ENCODE measurements at regions not wholly inside any gene's neighbourhood (a gene's known extent, or its start where the extent isn't known, plus 50 kb on each side); places are given as distances from the start of the nearest gene placed in this dataset.
"Not testable (repeated sequence)": the region's sequence is repeated elsewhere in the genome, so short reads cannot be mapped to it uniquely, and the experiment has no call there.

DNA sequence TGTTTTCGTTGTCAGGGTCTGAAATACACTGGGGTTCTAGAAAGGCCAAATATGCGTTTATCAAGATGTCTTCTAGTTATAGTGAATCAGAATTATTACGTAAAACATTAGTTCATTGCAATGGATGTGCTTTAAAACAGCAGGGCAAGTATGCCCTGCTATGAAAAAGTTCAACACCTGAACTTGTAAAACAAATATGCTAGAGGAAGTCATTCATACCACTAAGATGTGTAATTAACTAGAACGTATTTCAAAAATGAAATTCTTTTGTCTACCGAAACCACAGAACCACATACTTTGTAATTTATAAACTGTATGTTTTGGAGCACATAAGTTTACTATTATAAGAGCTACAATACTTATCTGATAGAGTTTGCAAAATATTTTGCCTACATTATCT is 266.2 kb downstream of the KCTD12 start:
- no peak for DNase-seq (ENCODE audit: low spot score)

DNA sequence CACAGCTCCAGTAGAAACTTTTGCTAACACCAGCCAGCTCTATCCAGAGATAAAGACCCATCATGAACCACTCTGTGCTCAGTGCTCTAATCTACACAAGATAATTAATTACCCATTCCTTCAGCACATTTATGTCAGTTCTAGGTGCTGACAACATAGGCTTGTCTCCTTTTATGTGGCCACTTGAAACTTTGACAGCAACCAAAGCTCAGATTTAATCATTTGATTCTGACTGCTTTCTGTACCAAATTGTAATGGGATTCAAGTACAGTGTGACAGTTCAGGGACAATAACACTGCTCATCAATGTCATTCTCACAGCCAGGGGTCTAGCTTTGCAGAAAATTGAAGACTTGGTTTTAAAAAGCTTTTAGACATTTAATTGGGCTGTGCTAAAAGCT is 266.6 kb downstream of the KCTD12 start:
- no peak for DNase-seq (ENCODE audit: low spot score)

DNA sequence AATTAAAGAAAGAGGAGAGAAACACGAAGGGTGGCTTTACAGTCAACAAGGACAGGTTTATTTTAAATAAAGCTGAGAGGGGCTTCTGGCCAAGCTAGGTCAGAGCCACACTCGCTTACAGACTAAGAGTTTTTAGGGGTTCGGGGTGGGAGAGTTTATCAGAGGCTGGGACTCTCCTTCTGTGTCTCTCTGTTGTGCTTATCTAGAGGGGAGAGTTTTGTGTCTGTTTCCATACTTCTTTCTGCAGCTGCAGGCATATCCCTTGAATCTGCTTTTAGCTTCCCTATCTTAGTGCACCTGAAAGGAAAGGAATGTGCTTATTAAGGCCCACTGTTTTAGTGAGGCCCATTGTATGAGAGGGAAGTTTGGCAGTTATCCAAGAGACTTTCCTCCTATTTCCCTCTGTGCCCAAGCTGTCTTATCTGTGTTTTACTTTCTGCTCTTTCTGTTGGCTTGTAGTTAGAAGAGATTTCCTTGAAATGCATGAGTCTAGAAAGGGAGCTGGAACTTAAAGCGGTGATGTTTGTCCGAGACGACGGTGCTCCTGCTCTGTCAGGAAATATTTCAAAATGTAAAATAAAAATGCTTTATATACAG is 275.3 kb downstream of the KCTD12 start:
- DNase-seq (ENCODE audit: low spot score), result peak; percentile 8

DNA sequence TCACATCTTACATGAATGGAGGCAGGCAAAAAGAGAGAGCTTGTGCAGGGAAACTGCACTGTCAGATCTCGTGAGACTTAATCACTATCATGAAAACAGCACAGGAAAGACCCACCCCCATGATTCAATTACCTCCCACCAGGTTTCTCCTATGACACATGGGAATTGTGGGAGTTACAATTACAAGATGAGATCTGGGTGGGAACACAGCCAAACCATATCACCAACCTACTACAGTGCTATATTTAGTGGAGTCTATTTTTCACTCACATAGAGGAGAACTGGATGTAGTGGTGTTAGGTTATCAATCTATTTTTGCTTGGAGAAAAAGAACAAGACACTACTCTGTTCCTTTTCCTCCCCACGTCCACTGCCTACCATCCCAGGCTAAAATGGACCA is 276.6 kb downstream of the KCTD12 start:
- DNase-seq (ENCODE audit: low spot score), result no peak

DNA sequence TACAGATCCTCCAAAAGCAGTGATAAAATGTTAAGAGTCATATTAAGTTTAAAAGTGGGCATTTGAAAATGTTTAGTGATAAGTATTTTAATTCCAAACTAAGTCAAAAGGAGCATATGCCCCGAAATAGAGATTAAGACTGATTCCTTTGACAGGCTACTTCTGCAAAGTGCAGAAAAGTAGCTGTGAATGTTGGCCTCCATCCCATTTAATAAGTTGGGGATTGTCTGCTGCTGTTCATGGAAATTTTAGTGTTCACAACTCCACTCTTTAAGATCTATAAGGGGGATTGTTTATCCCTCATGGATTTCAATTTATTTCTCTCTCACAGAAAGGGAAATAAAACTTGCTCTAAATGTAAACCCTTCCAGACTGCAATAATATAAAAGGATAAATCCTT is 278.3 kb downstream of the KCTD12 start:
- no peak for DNase-seq (ENCODE audit: low spot score)

DNA sequence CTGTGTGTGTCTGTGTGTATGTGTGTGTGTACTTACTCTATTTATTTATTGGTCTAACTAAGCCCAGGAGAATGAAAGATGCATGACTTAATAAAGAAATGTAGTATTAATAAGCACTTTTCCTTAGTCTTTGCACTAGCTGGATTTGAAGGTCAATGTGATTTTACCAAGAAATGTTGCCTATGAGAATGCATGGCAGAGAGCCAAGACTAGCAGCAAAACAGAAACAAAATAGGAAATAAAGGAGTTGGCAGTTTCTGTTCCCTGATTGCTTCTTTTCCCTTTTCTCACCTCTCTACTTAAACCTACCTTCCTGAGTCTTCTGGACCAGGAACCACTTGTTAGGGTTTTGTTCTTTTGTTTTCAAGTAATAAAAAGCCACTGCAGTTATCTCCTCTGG is 286.1 kb downstream of the KCTD12 start:
- DNase-seq (ENCODE audit: low spot score), result no peak

DNA sequence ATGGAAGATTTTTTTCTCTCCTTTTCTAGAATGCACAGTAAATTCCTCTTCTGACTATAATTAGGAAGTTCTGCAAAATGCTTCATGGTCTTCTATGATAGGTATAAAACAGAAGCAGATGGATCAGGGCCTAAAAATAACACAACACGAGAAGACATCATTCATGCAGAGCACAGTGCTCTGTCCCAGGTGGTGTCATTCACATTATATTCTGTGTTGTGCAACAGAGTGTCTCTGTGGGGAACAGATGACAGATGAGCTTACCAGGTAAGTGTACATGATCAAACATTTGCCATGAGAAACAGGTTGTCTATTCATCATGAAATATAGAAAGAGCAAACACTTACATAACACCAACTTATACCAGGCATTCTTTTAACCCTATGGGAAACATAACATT is 288.3 kb downstream of the KCTD12 start:
- no peak for DNase-seq (ENCODE audit: low spot score)

DNA sequence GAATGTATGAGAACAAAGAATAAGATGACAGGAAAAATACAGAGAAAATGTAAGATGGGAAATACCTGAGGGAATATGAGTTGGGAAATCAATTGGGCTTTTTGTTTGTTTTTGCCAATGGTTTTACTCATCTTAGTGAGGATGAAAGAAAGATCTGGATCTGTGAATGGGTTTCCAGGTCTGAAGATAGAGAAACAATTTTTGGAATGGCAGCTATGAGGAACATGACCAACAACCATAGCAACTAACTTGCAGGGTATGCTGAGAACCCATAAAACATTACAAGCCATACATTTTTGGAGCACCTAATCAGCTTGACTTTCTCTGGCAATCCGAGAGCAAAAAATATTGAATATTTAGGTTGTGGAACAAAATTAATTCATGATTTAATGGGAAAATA is 290.0 kb downstream of the KCTD12 start:
- no peak for DNase-seq (ENCODE audit: low spot score)

DNA sequence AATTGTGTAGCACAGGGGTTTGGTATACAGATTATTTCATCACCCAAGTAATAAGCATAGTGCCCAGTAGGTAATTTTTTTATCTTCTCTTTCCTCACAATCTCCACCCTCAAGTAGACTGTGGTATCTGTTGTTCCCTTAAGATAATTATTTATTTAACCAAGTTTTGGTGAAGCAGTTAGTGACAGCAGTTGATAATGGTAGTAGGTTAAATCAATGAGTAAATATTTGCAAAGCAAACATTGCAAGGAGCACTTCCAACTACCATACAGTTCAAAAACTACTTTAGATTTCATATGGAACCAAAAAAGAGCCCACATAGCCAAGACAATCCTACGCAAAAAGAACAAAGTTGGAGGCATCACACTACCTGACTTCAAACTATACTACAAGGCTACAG is 291.8 kb downstream of the KCTD12 start:
- DNase-seq (ENCODE audit: low spot score), result no peak

DNA sequence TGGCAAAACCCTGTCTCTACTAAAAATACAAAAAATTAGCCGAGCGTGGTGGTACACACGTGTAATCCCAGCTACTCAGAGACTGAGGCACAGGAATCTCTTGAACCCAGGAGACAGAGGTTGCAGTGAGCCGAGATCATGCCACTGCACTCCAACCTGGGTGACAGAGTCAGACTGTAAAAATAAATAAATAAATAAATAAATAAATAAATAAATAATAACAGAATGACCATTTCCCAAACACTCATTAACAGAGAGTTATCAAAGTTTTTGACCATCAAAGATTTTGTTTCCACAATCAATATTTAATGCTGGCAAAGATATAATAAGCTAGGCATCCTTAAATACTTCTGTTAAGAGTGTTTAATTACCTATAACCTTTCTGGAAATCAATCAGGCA is 299.4 kb downstream of the KCTD12 start:
- no peak for DNase-seq (ENCODE audit: low spot score)

DNA sequence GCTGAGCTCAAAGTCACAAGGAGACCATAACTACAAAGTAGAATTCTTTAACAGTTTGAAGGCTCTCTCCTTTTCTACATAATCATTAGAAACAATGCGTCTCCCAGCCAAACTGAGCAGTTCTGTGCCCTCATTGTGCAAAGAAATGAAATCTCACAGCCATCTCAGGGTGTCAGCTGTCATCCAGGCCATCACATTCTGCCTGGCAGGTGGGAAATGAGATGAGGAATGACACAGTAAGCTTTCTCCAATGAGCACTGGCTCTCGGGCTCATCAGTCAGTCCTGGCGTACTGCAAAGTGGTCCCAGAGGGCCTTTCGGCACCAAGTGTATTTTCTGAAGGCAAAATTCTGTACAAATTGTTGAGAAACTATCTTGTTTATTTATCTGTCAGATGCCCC is 306.5 kb downstream of the KCTD12 start:
- DNase-seq (ENCODE audit: low spot score), result no peak

DNA sequence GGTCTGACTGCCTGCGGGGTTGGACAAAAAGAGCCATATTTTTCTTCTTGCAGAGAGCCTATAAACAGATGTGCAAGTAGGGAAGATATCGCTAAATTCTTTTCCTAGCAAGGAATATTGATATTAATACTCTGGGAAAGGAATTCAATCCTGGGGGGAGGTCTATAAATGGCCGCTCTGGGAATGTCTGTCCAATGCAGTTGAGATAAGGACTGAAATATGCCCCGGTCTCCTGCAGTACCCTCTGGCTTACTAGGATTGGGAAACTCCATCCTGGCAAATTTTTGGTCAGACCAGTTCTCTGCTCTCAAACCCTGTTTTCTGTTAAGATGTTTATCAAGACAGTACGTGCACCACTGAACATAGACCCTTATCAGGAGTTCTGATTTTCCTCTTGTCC is 310.6 kb downstream of the KCTD12 start:
- DNase-seq (ENCODE audit: low spot score), result not testable (repeated sequence)

DNA sequence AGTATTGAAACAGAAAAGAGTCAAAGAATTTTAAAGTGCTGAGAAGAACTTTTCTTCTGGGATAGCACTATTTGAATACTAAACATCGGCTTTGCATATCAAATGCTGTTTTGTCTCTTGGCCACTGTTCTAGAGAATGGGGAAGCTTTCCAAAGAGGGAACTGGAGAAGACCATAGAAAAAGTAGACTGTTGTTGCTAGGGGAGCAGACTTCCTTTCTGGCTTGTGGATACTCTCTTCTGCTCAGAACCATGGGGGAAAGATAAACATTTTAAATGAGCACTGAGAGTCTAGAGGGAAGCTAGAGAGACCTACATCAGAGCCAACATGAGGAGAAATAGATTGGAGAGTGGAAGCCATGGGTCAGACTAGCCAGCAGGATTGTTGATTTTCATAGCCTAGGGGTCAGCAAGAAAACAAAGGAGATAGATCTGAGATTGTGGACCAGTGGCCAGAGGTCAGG is 315.7 kb downstream of the KCTD12 start:
- DNase-seq (ENCODE audit: low spot score), result no peak

DNA sequence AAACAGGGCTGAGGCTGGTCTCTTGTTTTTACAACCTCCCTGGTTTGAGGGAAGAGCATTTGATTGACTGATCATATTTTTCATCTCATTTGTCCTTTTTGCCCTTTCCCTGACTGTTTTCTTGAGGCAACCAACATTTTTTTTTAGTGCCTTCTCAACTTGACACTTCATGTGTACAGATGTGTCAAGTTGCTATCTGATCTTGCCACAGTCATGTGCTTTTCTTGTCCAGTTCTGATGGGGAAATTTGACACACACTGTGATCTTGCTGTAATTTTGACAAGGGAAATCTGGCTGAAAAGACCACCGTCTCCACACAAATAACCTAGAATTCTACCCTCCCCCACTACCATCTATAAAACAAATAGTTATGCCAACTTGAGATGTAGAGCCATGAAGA is 329.6 kb downstream of the KCTD12 start:
- no peak for DNase-seq (ENCODE audit: low spot score)

DNA sequence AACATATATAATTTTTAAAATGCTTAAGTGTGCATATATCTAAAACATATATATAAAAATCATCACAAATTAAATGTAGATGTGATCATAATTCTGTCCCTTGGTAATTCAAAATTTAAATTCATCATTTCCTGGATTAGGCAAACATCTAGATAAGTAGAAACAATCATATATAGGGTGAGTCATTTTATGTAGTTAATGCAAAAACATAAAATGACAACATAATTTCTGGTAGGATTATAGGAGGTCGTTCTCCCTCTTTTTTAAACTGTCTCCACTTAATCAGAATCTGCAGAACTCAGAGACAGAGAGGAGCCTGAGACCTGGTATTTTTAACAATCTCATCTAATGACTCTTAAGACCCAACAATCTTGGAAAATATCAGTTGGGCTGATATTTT is 333.4 kb downstream of the KCTD12 start:
- DNase-seq (ENCODE audit: low spot score), result no peak

DNA sequence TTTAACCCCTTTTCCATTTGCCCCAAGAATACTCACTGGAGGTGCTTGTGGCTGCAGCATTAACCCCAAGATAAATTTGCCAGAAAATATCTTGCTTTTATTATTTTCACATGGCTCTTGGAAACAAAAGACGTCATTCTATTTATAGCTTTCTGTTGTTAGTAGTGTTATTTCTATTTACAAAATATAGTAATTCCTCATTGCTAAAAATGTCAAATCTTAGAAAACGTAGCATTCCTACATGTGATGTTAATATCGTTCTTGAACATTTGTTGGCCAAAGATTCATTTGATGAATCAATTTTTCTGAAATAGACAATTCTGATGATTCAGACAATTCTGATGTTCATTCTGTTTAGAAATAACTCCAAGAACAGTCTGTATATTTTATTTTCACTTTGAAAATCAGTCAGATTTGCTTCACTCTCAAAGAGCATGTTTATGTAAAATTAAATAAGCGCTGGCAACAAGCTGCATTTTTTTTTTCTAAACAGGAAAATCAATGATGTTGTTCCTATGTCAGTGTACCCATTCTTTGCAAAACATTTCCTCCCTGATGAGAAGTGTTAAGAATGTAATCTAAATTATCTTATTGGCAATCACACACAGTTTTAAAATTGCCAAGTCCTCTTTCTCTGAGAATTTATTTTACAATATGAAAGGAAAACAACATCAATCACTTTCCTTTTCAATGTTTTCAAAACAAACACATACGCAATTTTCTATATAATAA is 334.0 kb downstream of the KCTD12 start:
- no peak for DNase-seq (ENCODE audit: low spot score)

DNA sequence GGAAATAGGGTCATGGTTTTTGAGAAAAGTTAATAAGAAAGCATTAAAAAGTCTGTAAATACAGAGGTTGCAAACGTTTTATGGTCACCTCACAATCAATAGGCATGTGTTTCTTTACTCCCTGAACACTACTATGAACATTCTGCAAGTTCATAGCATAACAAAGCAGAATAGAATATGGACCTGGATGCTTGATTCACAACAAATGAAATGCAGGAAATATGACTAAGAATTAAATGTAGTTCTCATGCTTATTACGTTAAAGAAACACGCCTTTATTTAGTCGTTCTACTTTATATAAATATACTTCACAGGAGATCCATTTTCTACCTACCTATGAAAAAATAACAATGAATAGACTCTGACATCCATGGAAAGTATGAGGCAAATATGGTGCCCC is 344.0 kb downstream of the KCTD12 start:
- DNase-seq (ENCODE audit: low spot score), result no peak

DNA sequence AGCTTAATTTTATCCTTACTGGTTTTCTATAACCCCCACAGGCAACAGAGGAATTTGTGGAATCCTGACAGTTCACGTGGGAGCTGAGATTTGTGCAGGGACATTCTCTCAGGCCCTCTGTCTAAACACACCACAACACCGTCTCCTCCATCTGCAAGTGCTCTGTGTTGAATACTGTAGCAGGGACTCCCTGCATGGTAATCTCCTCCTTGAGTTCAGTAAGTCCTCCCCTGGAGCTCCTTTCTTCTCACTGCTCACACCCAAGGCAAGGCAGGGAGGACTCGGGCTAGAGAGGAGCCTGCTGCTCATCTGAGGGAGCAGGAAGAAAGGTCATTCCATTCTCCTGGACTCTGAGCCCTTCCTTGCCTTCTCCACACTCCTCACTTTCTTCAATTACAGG is 348.2 kb downstream of the KCTD12 start:
- no peak for DNase-seq (ENCODE audit: low spot score)

DNA sequence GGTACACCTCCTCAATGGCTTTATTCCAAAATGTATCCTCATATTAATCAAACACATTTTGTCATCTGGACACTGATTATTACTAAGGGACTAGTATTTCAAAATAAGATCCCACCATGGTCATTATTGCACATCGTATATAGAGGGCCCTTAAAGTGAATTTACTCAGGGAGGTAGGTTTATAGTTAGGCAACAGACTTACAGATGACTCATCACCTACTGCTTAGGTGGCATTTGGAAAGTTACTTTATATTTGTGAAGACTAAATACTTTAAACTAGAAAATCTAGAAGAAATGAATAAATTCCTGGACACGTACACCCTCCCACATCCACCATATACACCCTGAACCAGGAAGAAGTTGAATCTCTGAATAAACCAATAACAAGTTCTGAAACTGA is 353.0 kb downstream of the KCTD12 start:
- no peak for DNase-seq (ENCODE audit: low spot score)

DNA sequence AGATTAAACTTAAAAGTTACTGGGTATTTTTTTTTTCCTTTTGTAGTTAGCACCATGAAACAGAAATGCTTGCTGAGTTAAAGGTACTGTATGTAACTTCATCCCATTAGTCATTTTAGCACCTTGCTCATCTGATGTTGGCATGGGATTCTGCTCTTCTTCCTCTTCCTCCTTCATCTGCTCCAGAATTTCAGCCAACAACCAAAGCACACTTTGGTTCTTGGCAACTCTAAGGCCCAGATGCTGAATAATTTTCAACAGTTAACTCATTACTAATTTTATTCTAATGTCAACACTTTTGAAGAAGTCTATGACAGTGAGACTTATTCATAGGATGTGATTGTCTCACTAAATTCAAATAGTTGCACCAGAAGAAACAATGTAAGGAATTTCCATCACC is 359.2 kb downstream of the KCTD12 start:
- no peak for DNase-seq (ENCODE audit: low spot score)

DNA sequence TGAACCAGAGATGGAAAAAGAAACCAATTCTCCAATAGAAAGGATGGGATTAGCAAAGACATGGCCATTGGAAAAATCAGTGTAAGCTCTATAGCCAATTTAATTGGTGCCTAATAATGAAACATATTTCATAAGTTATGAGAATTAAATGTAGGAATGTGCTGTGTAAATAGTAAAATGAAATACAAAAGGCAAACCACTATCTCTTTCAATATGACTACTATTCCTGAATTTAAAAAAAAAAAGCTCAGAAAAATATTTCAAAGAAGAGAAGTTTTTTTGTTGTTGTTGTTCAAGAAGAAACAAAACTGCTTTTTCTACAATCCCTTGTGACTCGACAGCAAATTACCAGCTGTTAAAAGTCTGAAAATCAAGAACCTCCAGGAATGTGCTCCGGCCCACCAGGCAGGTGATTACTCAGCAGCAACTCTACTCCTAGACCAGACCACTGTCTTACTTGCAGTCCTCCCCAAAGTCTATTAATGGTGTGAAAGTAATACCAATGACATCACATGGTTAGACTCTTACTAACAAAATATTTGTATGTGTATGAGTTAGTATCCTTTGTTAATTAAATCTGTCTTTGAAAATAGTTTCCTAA is 362.4 kb downstream of the KCTD12 start:
- no peak for DNase-seq (ENCODE audit: low spot score)

DNA sequence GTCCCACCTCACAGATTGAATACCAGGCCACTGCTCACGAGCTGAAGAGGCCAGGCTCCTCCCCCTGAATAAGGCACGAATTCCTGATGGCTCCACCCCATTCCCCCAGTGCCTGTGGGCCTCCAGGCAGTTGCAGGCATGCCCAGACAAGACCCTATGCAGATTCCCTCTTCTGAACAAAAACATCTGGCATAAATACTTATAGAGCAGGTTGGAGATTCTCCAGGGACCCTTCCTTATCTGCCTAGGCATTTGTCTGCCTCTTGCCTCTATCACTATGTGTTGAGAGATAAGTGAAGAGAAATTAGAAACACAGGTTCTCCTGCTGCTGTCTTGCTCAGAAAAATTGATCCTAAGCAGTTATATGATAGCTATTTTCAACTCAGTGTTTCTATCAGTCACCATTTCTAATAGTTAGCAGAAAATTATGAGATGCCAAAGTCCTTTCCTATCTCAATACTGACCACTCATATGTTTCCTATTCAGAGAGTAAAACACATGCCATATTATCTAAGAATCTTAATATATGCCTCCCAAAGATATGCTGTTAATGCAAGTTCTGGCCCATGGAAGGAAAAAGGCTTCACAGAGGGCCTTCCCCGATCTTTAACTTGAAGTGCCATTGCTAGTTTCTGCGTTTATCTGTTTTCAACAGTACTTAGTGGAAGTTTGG is 364.0 kb downstream of the KCTD12 start:
- no peak for DNase-seq (ENCODE audit: low spot score)

DNA sequence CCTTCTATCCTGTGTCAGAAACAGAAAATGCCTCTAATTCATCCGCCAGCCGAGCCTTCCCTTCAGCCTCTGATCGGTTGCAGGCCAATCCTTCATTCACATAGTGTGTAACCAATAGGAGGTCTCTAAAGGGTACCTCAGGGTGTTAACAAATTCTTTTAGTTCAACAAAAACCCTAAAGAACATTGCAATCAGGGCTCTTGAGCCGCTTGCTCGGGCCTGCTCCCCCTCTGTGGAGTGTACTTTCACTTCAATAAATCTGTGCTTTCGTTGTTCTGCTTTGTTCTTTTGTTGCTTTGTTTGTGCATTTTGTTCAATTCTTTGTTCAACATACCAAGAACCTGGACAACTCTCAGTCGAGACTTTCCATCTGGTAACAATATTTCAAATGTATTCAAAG is 366.5 kb downstream of the KCTD12 start:
- DNase-seq (ENCODE audit: low spot score), result no peak

All from HT-29 (cell line).